HG03045 (cell line): ENCODE measurements at regions not wholly inside any gene's neighbourhood (a gene's known extent, or its start where the extent isn't known, plus 50 kb on each side); places are given as distances from the start of the nearest gene placed in this dataset.

Experiments used
- ATAC-seq: cut with Tn5 transposase; IDR thresholded peaks from one replicate; pipeline ENCODE4 v1.9.1; 2021; ENCODE audit warnings: mild to moderate bottlenecking, moderate library complexity; ENCODE audit not compliant: unreplicated experiment

DNA sequence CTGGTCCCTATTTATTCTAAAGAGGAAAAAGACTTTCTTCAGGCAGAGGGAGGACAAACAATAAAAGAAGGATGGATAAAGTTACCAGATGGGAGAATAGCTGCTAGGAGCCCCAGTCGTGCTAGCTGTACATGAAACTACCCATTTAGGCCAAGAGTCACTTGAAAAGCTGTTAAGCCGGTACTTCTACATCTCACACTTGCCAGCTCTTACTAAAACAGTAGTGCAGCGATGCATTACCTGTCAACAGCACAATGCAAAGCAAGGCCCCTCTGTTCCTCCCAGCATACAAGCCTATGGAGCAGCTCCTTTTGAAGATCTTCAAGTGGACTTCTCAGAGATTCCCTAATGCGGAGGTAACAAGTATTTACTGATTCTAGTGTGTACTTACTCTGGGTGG is 1138.8 kb downstream of the ARAP2 start:
- no peak for ATAC-seq

DNA sequence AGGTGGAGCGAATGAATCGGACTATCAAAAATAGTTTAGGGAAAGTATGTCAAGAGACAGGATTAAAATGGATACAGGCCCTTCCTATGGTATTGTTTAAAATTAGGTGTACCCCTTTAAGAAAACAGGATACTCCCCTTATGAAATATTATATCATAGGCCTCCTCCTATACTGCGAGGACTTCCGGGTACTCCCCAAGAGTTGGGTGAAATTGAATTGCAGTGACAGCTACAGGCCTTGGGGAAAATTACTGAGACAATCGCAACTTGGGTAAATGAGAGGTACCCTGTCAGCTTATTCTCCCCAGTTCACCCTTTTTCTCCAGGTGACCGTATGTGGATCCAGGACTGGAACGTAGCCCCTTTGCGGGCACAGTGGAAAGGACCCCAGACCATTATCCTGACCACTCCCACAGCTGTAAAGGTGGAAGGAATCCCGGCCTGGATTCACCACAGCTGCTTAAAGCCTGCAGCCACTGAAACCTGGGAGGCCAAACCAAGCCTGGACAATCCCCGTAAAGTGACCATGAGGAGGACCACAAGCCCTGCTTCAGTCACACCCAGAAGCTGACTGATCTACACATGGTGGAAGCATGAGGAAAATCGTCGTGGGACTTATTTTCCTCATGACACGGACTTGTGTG is 1138.1 kb downstream of the ARAP2 start:
- ATAC-seq, result no peak

DNA sequence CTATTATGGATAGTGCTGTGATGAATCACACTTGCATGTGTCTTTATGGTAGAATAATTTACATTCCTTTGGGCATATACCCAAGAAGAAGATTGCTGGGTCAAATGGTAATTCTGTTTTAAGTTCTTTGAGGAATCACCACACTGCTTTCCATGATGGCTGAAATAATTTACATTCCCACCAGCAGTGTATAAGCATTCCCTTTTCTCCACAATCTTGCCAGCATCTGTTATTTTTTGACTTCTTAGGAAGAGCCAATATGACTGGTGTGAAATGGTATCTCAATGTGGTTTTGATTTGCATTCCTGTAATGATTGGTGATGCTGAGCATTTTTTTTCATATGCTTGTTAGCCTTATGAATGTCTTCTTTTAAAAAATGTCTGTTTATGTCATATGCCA is 1120.2 kb downstream of the ARAP2 start:
- ATAC-seq, result no peak

DNA sequence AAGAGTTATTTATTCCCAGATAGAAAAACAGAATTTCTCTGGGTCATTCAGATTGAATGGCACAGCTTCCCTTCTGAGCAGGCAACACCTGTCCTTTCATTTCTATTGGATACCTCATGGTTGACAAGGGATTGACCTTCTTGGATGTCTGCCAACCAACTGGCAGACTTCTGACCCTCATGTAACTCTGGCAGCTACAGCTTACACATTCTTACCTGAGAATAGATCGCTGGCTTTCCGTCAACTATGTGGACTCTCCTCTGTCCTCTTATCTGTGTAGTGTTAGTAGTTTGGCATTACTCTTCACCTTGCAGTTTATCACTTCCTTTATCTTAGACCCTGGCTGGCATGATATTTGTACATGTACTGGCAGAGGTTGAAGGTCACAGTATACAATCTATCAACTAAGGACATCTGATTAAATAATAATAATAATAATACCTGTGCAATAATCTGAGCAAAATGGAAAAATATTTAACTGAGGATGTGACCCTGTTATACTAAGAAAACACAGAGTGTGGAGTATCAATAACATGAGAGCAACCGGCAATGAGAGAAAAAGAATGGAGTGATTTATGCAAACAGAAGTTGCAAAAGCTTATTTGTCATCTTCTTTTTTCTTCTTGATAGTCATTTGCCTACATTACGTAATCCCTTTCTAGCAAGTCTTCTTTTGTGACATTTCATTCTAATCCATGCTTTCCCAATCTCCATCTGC is 1118.2 kb downstream of the ARAP2 start:
- no peak for ATAC-seq

DNA sequence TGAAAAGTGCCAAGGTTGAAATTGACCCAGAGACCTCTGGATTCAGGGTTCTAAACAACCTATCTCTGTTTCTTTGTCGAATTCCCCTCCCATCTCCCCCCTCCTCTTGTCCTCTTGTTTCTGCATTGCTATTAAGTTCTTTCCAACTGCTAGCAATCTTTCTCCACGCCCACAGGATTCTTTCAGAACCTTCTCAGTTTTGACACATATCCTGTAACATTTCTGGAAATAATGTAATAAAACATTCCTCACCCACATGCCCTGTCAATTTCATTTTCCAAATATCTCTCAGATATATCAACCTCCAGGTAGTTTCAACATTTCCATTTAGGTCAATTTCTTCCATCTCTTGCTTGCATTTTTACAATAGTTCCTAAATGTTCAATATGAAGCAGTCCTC is 1105.9 kb downstream of the ARAP2 start:
- no peak for ATAC-seq

DNA sequence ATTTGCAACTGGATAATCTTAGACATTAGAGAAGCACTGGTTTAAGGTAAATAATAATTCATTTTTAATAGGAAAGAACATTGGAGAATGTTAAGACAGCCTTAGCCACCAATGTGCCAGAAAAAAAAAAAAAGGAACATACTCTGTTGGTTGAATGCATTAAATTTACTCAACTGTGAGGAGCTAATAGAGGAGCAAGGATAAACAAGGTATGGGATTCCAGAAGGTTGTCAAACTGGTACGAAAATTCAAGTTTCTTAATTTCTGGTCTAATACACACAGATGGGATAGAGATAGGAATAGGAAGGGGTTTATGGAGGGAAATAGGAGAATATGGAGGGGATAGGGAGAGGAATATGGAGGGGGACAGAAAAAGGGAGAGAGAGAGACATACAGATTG is 1096.6 kb downstream of the ARAP2 start:
- no peak for ATAC-seq

DNA sequence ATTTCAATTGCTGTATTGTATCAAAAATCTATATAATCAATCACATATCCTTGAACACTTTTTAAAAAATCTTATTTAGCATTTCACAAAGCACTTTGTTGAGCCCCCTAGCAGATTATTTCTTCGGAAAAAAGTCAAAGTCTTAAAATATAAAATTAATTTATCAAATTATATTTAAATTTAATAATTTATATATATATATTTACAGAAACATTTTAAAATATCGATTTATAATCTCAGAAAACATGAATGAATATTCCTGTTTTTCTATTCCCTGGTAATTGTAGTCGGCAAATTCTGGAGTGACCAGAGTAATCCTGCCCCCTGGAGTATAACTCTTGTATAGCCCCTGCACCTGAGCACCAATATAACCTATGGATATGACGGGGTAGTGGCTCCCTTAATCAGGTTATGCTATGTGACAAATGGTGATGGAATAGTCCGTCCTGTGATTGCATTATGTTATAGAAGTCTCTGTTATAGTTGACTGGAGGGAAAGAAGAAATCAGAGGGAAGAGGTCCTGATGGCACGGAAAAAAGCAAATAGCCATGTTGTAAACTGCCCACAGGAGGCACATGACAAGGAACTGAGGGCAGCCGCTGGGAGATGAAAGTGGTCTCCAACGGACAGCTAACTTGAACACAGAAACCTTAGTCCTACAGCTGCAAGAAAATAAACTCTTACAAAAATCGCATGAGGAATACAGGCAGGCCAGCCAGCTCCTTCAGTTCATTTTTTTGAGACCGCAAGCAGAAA is 1092.3 kb downstream of the ARAP2 start:
- ATAC-seq, result no peak

DNA sequence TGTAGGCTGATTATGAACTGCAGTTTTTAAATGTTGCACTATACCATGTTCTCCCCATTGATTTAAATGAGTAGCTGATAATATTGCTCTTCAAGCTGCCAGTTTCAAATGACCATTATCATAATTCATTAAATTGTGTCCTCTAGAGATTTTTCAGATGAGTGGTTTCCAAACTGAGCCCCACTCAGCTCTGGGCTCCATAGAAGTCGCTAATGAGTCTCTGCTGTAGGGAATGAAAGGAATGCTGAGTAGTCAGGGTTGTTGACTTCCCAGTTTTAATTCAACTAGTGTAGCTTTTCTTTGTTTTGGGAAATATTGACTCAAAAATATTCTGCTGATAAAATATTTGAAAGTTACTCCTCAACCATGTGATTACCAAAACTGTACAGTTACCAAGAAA is 1081.1 kb downstream of the ARAP2 start:
- ATAC-seq, result no peak

DNA sequence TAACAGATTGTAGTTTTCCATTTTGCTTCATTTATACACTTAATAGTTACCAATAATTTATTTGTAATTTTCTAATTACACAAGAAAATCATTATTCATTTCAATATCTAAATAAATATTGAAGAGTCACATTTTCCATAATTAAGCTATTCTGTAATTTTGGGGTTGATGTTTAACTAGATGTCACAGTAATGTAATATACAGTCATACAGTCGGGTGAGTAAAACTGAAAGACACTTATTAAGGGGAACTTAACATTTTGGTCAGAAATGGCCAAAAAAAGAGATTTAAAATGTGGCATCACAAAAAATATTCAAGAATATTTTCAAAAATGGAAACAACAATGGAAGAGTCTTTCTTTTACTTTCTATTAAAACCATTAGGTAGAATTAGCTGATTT is 1080.3 kb downstream of the ARAP2 start:
- ATAC-seq, result no peak

DNA sequence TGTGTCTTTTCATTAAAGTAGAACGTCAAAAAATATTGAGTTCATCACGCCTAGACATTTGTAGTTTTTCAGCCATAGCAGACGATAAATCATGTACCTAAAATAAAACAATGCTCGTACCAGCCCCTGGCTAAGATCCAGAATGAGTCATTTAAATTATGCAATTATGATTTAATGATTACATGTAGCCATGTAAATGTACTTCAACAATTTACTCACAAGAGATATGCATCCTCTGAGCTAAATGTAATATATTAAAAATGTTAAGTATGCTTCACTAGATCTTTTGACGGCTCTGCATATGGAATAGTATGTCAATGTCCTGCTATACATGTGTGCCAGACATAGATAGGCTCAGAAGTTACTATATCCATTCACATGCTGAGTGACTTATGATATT is 1077.8 kb downstream of the ARAP2 start:
- no peak for ATAC-seq

DNA sequence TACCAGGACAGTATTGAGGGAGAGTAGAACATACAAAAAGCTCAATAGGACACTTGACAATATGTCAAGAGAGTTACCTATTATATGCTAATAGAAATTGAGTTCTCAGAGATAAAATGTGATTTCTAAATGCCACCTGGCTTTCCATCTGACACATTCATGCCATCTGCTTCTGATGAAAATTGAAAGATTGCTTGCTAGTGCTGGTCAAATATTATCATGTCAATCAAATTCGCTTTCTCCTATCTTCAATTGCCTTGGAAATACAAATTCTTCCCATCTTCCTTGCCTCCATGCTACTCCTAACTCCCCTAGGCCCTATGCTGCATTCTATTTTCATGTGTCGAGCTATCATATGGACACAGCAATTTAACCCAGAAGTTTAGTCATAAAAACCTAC is 1076.9 kb downstream of the ARAP2 start:
- ATAC-seq, result no peak

DNA sequence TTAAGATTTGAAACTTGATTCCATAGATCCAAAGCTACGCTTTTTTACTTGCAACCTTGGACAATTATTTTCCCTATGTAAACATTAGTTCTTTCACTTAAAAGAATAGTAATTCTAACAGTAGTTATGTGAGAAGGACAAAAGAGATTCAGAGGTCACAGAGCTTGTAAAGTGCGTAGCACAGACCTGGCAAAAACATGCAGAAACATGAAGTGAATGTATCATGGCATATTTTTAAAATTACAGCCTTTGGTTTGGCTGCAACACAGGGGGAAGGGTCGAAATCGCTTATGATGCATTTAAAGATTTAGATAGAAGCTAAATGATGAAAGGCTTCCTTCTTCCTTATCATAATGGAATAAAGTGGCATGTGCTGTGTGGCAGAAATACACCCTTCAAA is 1068.8 kb downstream of the ARAP2 start:
- ATAC-seq, result no peak

DNA sequence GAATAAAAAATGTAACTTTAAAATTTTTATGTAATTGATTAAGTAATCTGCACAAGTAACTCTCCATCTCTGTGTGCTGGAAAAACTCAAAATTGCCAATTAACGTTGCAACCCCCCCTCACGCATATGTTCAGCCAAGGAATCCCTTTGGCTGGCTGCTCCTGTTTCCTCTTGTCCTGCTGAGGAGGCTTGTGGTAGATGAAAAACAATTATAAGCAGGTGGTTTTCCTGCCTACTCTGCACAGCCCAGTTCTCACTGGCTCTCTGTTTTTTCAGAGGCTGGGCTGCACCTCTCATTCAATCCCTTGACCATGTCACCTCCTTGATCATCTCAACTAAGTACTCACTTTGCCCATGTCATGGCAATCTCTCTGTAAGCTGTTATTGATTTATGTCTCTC is 1068.4 kb downstream of the ARAP2 start:
- no peak for ATAC-seq

DNA sequence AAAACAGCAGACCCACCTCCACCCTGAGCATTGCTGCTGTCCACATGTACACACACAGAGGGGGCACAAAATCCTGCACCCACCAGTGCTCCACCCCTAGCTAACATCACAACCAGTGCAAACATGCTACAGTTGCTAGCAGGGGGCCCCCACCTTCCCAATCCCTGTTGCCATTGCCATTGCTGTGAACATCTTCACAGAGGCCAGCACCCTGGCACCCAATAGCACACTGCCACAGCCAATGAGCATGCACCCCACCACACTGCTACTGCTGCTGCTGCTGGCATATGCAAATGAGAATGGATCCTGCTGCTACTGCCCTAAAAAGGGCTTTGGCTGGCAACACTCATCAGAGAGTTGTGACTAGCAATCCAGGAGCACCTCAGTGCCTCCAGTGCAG is 1061.9 kb downstream of the ARAP2 start:
- ATAC-seq, result no peak

DNA sequence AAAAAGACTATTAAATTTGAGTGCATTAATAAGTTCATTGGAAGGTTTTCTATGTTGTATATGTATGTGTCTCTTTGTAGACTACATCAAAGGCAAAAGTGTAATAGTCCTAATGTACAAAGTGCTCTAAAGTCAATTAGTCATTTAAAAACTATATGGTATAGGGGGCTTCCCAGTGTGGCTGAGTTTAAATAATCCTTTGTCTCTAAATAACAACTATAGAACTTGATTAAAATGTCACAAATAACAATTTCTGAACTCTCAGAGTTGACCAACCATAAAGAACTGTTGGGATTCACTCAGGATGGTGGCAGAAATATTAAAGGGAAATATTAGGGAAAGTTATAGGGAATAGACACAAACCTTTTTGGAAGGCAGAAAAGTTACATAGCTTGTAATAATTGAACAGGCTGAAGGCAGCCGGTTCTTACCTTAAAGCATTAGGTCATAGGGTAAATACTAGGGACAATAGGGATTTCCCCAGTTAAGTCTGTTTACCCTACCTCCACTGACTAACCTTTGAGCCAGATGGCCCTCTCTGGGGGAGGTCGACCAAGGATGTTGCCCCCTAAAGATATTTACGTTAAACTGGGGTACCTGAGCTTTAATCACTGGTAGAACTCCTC is 1054.2 kb downstream of the ARAP2 start:
- no peak for ATAC-seq

DNA sequence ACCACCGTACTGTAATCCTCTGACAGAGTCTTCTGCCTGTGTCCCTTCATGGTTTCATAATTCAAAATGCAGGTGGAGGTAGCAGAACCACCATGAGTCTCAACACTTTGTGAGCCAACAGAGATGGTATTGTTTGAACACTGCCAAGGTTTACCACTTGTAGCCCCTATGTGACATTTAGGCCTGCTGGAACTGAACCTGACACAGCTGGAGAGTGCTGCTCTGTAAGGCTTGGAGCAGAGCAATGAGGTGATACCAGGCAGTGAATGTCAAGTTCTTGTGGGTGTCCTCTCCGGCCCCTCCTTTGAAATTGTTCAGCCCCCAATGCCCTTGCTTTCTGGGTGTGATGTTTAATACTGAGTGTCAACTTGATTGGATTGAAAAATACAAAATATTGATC is 1042.9 kb downstream of the ARAP2 start:
- ATAC-seq, result no peak

DNA sequence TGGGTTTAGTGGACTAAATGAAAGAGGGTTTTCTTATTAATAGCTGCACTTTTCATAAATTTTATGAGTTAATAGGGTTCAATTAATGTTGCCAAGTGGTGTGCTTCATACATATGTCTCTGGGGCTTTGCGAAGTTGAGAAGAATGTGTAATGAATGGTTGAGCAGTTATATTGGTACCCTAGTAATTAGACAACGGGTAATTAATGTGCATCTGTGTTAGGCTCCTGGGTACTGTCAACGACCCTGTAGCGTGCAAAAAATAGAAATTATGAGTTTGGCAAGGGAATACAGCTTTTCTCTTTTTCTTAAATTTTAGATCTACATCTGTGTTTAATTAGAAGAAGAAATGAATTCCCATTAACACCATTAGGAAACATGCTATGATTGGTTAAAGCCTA is 1027.7 kb downstream of the ARAP2 start:
- no peak for ATAC-seq

DNA sequence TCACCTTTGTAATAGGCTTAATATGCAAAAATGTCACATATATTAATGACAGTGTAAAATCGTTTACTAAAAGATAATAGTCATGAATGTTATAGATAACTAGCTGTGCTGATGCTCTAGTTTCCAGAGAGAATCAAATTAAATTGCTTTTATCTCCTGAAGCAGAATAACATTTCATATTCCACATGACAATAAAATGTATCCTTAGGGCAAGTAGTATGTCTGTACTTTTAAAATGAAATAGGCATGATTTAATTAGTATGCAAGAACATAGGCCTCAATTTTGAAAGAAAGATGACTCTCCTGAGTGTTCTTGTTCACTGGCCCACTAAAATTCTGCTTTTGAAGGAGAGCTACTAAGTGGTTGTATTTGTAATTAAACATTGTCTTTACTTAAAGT is 1027.0 kb downstream of the ARAP2 start:
- ATAC-seq, result no peak

DNA sequence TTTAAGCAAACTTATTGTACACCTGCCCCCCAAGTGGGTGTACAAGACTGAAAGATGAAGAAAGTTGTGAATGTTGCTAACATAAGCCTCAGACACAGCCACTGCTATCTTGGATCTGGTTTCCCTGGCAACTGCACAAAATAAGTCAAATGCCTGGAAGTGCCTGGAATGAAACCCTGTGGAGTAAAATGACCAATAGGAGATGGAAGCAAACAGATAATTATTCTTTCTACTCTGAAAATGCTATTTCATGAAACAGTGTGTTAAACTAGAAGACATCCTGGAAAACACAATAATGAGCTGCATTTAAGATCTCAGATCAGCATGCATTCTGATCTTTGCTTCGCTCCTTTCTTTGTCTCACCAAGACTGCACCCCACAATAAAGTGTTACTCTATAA is 1016.0 kb downstream of the ARAP2 start:
- ATAC-seq, result no peak

DNA sequence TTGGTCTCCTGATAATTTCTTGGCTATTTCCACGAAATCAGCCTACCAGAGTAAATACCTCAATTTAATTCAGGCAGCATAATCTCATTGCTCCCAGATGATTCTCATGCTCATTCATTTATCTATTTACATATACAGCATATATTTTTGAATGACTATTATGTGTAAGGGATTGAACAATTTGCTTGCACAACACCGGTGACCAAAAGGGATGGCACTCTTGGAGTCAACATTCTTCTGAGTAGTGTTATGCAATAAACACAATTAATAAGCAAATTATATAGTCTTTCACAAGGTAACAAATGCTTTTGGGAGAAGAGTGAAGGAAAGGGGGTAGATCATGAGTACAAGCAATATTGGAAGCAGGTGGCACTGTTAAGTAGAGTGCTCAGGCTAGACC is 1015.3 kb downstream of the ARAP2 start:
- ATAC-seq, result no peak

DNA sequence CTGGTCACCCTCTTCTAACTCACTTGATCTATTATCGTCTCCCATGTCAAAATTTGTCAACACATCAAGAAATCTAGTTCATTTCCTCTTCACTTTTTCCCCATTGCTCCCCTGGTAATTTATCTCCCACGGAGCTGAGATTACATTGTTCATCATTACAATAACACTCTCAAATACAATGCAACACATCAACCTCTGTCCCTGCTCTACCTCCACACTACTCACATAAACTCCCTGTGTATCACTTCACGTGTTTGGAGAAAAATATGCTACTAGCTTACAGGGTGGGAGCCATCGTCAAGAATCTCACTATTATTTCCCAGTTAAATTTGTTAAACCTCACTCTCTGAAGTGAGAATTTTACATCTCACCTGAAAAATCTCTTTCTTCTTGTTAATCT is 1006.4 kb downstream of the ARAP2 start:
- ATAC-seq, result no peak

DNA sequence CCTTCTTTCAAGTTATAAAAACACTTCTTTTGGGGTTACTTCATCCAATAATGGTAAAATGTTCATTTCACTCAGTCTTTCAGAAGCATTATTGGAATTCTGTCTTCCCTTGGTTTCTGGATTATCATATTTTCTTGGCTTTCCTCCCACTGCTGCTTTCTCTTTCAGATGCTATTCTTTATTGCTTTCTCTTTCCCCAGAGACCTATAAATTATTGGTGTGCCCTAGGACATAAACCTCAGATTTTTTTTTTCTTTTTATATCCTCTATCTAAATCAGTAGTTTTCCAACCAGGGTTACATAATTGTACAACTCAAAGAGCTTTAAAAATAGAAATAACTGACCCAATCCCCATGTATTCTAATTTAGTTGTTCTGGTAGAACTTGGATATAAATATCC is 1005.5 kb downstream of the ARAP2 start:
- no peak for ATAC-seq
